Stimulated activated CD4-positive, alpha-beta T cell treated with anti-CD3 and anti-CD28 coated beads, Interleukin-1b, Interleukin-23, amount 100 ng/mL, for 24 hours (primary cell): ENCODE measurements at regions not wholly inside any gene's neighbourhood (a gene's known extent, or its start where the extent isn't known, plus 50 kb on each side); places are given as distances from the start of the nearest gene placed in this dataset.
"Not testable (repeated sequence)": the region's sequence is repeated elsewhere in the genome, so short reads cannot be mapped to it uniquely, and the experiment has no call there.

ENCODE experiments used
- DNase-seq, 4 experiments: peaks; one replicate each; pipeline ENCODE4 v3.0.0-alpha.2; 2020; ENCODE audit warnings: low read depth in 4 of 4, low spot score in 1 of 4

- no peak for DNase-seq
These were observed 426.6 kb downstream of the FRK start for GRCh38 chr6:115634131-115634530.

- no peak for DNase-seq
These were observed 429.7 kb downstream of the FRK start for GRCh38 chr6:115631028-115631427.

GRCh38 chr6:115630424-115631024, 430.2 kb downstream of the FRK start:
- DNase-seq: no peak

- DNase-seq: no peak
These were observed 431.3 kb downstream of the FRK start for GRCh38 chr6:115629415-115629814.

- no peak for DNase-seq
These were observed 442.4 kb downstream of the FRK start for GRCh38 chr6:115618256-115618655.

GRCh38 chr6:115617031-115617430, 443.7 kb downstream of the FRK start:
- no peak for DNase-seq

GRCh38 chr6:115613488-115613887, 447.2 kb downstream of the FRK start:
- DNase-seq: no peak

- no peak for DNase-seq
These were observed 447.8 kb downstream of the FRK start for GRCh38 chr6:115612796-115613479.

- no peak for DNase-seq
These were observed 448.5 kb downstream of the FRK start for GRCh38 chr6:115612216-115612615.

GRCh38 chr6:115610696-115611095, 450.0 kb downstream of the FRK start:
- no peak for DNase-seq

GRCh38 chr6:115609111-115609510, 451.6 kb downstream of the FRK start:
- DNase-seq: no peak

GRCh38 chr6:115602466-115602865, 458.2 kb downstream of the FRK start:
- no peak for DNase-seq

- DNase-seq: no peak
These were observed 459.2 kb downstream of the FRK start for GRCh38 chr6:115601509-115601908.

- no peak for DNase-seq
These were observed 459.6 kb downstream of the FRK start for GRCh38 chr6:115601064-115601463.

- DNase-seq: no peak
These were observed 465.8 kb downstream of the FRK start for GRCh38 chr6:115594891-115595290.

- DNase-seq: no peak
These were observed 468.7 kb downstream of the FRK start for GRCh38 chr6:115592025-115592424.

GRCh38 chr6:115589072-115589471, 471.6 kb downstream of the FRK start:
- not testable (repeated sequence) for DNase-seq

- DNase-seq: no peak
These were observed 477.4 kb downstream of the FRK start for GRCh38 chr6:115583290-115583689.

GRCh38 chr6:115582386-115582785, 478.3 kb downstream of the FRK start:
- DNase-seq: no peak

- DNase-seq: not testable (repeated sequence)
These were observed 481.1 kb downstream of the FRK start for GRCh38 chr6:115579565-115579964.

- no peak for DNase-seq
These were observed 483.4 kb downstream of the FRK start for GRCh38 chr6:115577270-115577669.

- DNase-seq: no peak
These were observed 485.4 kb downstream of the FRK start for GRCh38 chr6:115575285-115575684.

- DNase-seq: no peak
These were observed 486.8 kb downstream of the FRK start for GRCh38 chr6:115573861-115574260.
